AG10803 (cell line): ENCODE measurements at regions not wholly inside any gene's neighbourhood (a gene's known extent, or its start where the extent isn't known, plus 50 kb on each side); places are given as distances from the start of the nearest gene placed in this dataset.
A peak's percentile ranks its signal among the peaks of the same experiment; 100 is the strongest.

ENCODE experiments used
- DNase-seq: peaks from one replicate; pipeline ENCODE4 v3.0.0; 2010; ENCODE audit warnings: low read depth
- H3K4me3 ChIP-seq: 2 replicates; pipeline ENCODE4 v1.5.1; 2011; ENCODE audit warnings: mild to moderate bottlenecking, low read length, control low read depth
- CTCF ChIP-seq: conservative IDR thresholded peaks from 2 replicates; pipeline ENCODE4 v1.5.1; 2011; ENCODE audit warnings: mild to moderate bottlenecking, low read length, control low read depth, inconsistent platforms

- TF ChIP-seq CTCF: no peak
- DNase-seq: no peak
- H3K4me3 ChIP-seq: no peak overlapping the region
Measured at GRCh38 chrX:102018208-102018607, 86.4 kb upstream of the ZMAT1 start.

- no peak for DNase-seq
- no peak for TF ChIP-seq CTCF
- no peak overlapping the region for H3K4me3 ChIP-seq
Measured at GRCh38 chrX:102008901-102009300, 77.1 kb upstream of the ZMAT1 start.

- no peak for TF ChIP-seq CTCF
- no peak overlapping the region for H3K4me3 ChIP-seq
- DNase-seq: no peak
Measured at GRCh38 chrX:101999644-102000539, 68.1 kb upstream of the ZMAT1 start.

- no peak overlapping the region for H3K4me3 ChIP-seq
- no peak for DNase-seq
- TF ChIP-seq CTCF: no peak
Measured at GRCh38 chrX:101993335-101993734, 61.5 kb upstream of the ZMAT1 start.

- H3K4me3 ChIP-seq: no peak overlapping the region
- no peak for TF ChIP-seq CTCF
- peak; percentile 13 for DNase-seq
Measured at GRCh38 chrX:101986586-101986985, 54.8 kb upstream of the ZMAT1 start.
